Muscle of leg (tissue), 3 donors: ENCODE measurements at regions not wholly inside any gene's neighbourhood (a gene's known extent, or its start where the extent isn't known, plus 50 kb on each side); places are given as distances from the start of the nearest gene placed in this dataset.

Experiments used
- DNase-seq: peaks from one replicate; pipeline ENCODE4 v3.0.0; 2013
- H3K27ac ChIP-seq: one replicate; pipeline ENCODE4 v1.5.1; 2013; ENCODE audit warnings: mild to moderate bottlenecking, low read length, control low read depth
- H3K27me3 ChIP-seq: one replicate; pipeline ENCODE4 v1.6.1; 2013; ENCODE audit warnings: low read length; ENCODE audit not compliant: control insufficient read depth, insufficient read depth
- H3K36me3 ChIP-seq: one replicate; pipeline ENCODE4 v1.6.1; 2013; ENCODE audit warnings: low read length; ENCODE audit not compliant: control insufficient read depth, insufficient read depth
- H3K4me1 ChIP-seq: one replicate; pipeline ENCODE4 v1.6.1; 2013; ENCODE audit warnings: low read length; ENCODE audit not compliant: control insufficient read depth, insufficient read depth
- H3K4me3 ChIP-seq: one replicate; pipeline ENCODE4 v1.5.1; 2013; ENCODE audit warnings: low read length, control low read depth
- H3K9me3 ChIP-seq: replicated peaks from 2 replicates; pipeline ENCODE4 v1.6.1; 2013; ENCODE audit warnings: low read depth, low read length; ENCODE audit not compliant: control insufficient read depth
- WGBS: methylation state at CpG from one replicate; pipeline ENCODE4 v1.1.5; 2013; ENCODE audit warnings: missing lambda C conversion rate; ENCODE audit not compliant: insufficient coverage; 5-methylcytosine and 5-hydroxymethylcytosine counted together

- WGBS, result no CpG with 5 or more reads among the region's 3 CpGs
- no peak overlapping the region for H3K27ac ChIP-seq
Observed at GRCh38 chr9:118271331-118271730, 567.1 kb downstream of the TLR4 start.

DNA sequence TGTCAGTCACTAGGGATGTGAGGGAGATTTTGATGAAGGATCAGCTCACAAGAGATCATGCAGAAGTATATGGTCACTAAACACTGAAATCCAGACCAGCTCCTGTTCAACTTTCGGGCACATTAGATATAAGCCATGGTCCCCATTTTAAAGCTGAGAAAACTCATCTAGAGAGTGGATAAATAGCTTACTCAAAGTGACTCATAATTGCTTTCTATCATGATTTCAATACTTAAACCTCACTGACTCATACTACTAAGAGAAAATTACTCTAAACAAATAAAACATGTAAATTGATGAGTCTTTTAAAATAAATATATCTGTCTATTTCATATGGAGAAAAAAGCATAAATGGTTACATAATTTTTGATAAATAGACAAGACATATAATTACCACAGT is 567.7 kb downstream of the TLR4 start:
- no peaks in the 10 kb centered on the region for H3K9me3 ChIP-seq
- H3K36me3 ChIP-seq, result no peaks in the 10 kb centered on the region
- no peak overlapping the region for H3K4me3 ChIP-seq
- H3K4me1 ChIP-seq, result no peaks in the 10 kb centered on the region
- H3K27me3 ChIP-seq, result no peaks in the 10 kb centered on the region
- WGBS, result no CpG with 5 or more reads among the region's 1 CpG
- H3K27ac ChIP-seq, result no peak overlapping the region
- no peak for DNase-seq

More at GRCh38 chr9:118271331-118271730, 567.1 kb downstream of the TLR4 start:
- Histone ChIP-seq H3K36me3 (no peaks in the 10 kb centered on the region), H3K4me3 (no peak overlapping the region), H3K27me3 (no peaks in the 10 kb centered on the region), H3K9me3 (no peaks in the 10 kb centered on the region), H3K4me1 (no peaks in the 10 kb centered on the region)
- DNase-seq, result no peak

GRCh38 chr9:118273048-118273447 is 568.8 kb downstream of the TLR4 start:
- Histone ChIP-seq H3K9me3 (no peaks in the 10 kb centered on the region), H3K4me3 (no peak overlapping the region), H3K27me3 (no peaks in the 10 kb centered on the region), H3K4me1 (no peaks in the 10 kb centered on the region), H3K36me3 (no peaks in the 10 kb centered on the region), H3K27ac (no peak overlapping the region)
- no peak for DNase-seq

DNA sequence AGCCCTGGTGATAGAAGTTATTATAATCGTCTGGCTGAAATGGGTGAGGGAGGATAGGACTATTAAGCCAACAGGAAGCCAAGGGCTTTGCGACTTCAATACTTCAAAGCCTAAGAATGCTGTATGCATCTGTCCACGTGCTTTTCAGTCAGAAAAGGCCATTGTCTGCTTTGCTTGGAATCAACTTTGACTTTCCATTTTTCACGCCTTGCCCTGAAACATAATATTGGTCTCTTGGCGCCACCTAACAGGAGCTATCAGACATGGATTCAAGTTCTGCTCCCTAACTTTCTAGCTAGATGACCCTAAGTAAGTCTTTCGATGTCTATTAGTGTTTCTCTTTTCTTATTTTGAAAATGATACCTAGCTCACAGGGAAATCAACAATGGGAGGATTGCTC is 572.6 kb downstream of the TLR4 start:
- Histone ChIP-seq H3K4me3 (no peak overlapping the region), H3K4me1 (no peaks in the 10 kb centered on the region), H3K9me3 (no peaks in the 10 kb centered on the region), H3K27ac (no peak overlapping the region), H3K36me3 (no peaks in the 10 kb centered on the region), H3K27me3 (no peaks in the 10 kb centered on the region)
- WGBS, result 64% methylated on average over 4 of the region's 6 CpGs
- DNase-seq, result no peak

- Histone ChIP-seq H3K27me3 (no peaks in the 10 kb centered on the region), H3K4me3 (no peak overlapping the region), H3K4me1 (no peaks in the 10 kb centered on the region), H3K36me3 (no peaks in the 10 kb centered on the region), H3K9me3 (no peaks in the 10 kb centered on the region), H3K27ac (no peak overlapping the region)
- no peak for DNase-seq
- WGBS, result 72% methylated on average over 2 of the region's 3 CpGs
Observed at GRCh38 chr9:118281772-118282171, 577.6 kb downstream of the TLR4 start.

GRCh38 chr9:118283488-118283887 is 579.3 kb downstream of the TLR4 start:
- Histone ChIP-seq H3K36me3 (no peaks in the 10 kb centered on the region), H3K27me3 (no peaks in the 10 kb centered on the region), H3K27ac (no peak overlapping the region), H3K4me3 (no peak overlapping the region), H3K9me3 (no peaks in the 10 kb centered on the region), H3K4me1 (no peaks in the 10 kb centered on the region)
- DNase-seq, result no peak

DNA sequence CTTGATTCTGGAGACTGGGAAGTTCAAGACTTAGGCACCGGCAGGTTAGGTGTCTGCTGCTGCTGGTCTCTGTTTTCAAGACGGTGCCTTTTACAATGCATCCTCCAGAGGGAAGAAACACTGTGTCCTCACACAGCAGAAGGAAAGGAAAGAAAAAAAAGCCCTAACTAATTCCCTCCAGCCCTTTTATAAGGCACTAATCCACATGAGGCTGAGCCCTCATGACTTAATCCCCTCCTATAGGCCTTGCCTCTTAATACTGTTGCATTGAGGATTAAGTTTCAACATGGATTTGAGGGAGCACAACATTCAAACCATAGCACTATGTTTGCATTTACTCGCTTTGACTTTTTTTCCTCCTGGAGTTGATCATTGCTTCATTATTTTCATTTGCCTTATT is 585.9 kb downstream of the TLR4 start:
- H3K9me3 ChIP-seq, result no peaks in the 10 kb centered on the region
- H3K4me1 ChIP-seq, result no peaks in the 10 kb centered on the region
- WGBS, result 57% methylated on average over 1 of the region's 3 CpGs
- DNase-seq, result no peak
- no peaks in the 10 kb centered on the region for H3K36me3 ChIP-seq
- no peak overlapping the region for H3K27ac ChIP-seq
- no peaks in the 10 kb centered on the region for H3K27me3 ChIP-seq
- H3K4me3 ChIP-seq, result no peak overlapping the region

- H3K9me3 ChIP-seq, result no peaks in the 10 kb centered on the region
- no peak overlapping the region for H3K27ac ChIP-seq
- DNase-seq, result no peak
- no peaks in the 10 kb centered on the region for H3K27me3 ChIP-seq
- H3K4me3 ChIP-seq, result no peak overlapping the region
- H3K4me1 ChIP-seq, result no peaks in the 10 kb centered on the region
- WGBS, result 32% methylated on average over 2 of the region's 4 CpGs
- H3K36me3 ChIP-seq, result no peaks in the 10 kb centered on the region
Observed at GRCh38 chr9:118295413-118295812, 591.2 kb downstream of the TLR4 start.

DNA sequence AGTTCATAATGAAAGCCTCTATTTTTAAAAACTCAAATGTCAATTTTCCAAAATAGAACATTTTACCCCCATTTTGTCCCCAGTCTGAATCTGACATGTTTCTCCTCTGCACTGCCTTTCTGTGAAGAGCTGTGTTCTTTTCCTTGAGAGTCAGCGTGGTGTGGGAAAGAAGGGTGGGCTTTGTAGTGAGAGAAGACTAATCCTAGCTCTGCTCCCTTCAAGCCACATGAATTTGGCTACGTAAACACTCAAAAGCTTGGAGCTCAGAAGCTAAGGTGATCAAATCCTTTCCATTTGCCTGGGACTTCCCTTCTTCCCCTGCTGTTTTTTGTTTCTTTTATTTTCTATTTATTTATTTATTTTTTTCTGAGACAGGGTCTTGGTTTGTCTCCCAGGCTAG is 598.5 kb downstream of the TLR4 start:
- no peaks in the 10 kb centered on the region for H3K4me1 ChIP-seq
- no peak overlapping the region for H3K27ac ChIP-seq
- no peaks in the 10 kb centered on the region for H3K27me3 ChIP-seq
- H3K36me3 ChIP-seq, result no peaks in the 10 kb centered on the region
- H3K9me3 ChIP-seq, result no peaks in the 10 kb centered on the region
- no peak for DNase-seq
- no CpG with 5 or more reads among the region's 2 CpGs for WGBS
- H3K4me3 ChIP-seq, result no peak overlapping the region

DNA sequence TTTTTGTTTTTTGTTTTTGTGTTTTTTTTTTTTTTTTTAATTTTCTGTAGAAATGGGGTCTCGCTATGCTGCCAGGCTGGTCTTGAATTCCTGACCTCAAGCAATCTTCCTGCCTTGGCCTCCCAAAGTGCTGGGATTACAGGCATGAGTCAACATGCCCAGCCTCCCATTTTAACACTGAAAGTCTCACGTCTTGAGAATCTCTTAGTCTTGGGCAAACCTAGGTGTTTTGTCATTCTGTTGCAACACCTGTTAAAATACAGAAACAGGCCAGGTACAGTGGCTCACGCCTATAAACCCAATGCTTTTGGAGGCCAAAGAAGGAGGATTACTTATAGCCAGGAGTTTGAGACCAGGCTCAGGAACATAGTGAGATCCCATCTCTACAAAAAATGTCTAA is 599.0 kb downstream of the TLR4 start:
- H3K27me3 ChIP-seq, result no peaks in the 10 kb centered on the region
- no peaks in the 10 kb centered on the region for H3K4me1 ChIP-seq
- H3K36me3 ChIP-seq, result no peaks in the 10 kb centered on the region
- 60% methylated on average over 2 of the region's 3 CpGs for WGBS
- DNase-seq, result no peak
- no peak overlapping the region for H3K4me3 ChIP-seq
- no peaks in the 10 kb centered on the region for H3K9me3 ChIP-seq
- no peak overlapping the region for H3K27ac ChIP-seq

GRCh38 chr9:118305331-118305730 is 601.1 kb downstream of the TLR4 start:
- DNase-seq, result peak; percentile 24
- H3K27me3 ChIP-seq, result no peaks in the 10 kb centered on the region
- 60% methylated on average over 1 of the region's 1 CpG for WGBS
- H3K9me3 ChIP-seq, result no peaks in the 10 kb centered on the region
- H3K4me3 ChIP-seq, result no peak overlapping the region
- H3K36me3 ChIP-seq, result no peaks in the 10 kb centered on the region
- H3K27ac ChIP-seq, result no peak overlapping the region
- H3K4me1 ChIP-seq, result no peaks in the 10 kb centered on the region
